GM19455 (cell line): ENCODE measurements at regions not wholly inside any gene's neighbourhood (a gene's known extent, or its start where the extent isn't known, plus 50 kb on each side); places are given as distances from the start of the nearest gene placed in this dataset.

Source experiments
- ATAC-seq: cut with Tn5 transposase; IDR thresholded peaks from one replicate; pipeline ENCODE4 v1.9.1; 2021; ENCODE audit not compliant: unreplicated experiment

DNA sequence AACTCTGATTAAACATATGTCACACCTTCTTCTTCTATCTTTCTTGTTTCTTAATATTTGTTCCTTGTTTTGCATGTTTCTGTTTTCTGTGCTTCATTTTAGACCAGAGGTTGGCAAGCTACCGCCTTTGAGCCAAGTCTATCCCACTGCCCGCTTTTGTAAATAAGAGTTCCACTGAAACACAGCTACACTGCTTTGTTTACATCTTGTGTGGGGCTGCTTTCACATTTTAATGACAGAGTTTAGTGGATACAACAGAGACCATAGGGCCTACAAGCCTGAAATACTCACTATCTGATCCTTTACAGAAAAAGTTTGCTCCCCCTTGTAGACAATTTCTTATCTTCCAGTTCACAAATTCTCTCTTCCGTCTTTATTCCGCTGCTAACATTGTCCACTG lies 109.4 kb upstream of the SPACA1 start:
- no peak for ATAC-seq

DNA sequence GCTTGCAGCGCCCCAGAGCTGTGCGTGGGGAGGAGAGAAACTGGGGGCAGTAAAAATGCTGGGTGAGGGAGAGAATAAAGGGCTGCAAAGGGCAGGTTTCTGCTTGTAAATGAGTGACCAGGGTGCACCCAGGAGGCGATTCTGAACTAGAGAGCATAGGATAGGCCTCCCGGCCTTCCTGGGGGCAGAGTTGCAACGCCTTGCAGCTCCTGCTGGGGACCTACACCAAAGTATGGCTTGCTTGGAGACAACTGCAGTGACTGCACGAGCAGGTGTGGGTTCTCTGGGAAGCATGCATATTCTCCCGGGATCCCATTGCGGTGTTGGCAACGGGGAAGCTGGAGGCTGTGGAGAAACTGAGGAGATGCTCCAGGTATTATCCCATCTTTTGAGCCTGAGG lies 111.6 kb upstream of the SPACA1 start:
- ATAC-seq: no peak

DNA sequence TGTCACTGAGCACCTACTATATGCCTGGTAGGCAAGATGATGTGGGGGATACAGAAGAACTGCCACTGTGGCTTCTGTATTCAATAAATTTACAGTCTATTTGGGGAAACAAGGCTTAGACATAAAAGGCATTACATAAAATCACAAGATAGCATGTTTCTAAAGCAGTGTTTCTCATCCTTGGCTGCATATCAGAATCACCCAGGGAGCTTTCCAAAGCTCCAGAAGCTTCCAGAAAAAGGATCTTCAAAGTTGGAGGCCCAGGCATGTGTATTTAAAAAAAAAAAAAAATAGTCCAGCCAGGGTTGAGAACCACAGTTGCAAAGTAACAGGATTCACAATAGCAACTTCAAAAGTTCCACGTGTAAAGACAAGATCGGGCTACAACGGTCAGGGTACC lies 112.4 kb upstream of the SPACA1 start:
- ATAC-seq: no peak

DNA sequence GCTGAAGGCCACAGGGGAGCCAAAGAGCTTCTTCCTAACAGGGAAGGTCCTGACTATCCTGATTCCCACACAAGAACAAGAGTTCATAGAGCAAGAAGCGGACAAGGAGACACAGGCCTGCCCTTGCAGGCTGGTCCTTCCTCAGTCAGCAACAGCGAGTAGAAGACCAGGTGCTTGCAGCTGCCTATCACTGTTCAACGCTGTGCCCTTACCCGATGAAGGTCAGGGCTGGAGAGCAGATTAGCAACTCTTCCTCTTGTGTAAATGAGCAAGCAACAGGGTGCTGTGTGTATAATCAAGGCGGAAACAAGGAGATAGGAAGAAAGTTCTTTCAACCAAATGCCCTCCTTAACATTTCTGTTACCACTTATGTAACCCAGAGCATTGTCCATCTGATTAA lies 115.3 kb upstream of the SPACA1 start:
- no peak for ATAC-seq

DNA sequence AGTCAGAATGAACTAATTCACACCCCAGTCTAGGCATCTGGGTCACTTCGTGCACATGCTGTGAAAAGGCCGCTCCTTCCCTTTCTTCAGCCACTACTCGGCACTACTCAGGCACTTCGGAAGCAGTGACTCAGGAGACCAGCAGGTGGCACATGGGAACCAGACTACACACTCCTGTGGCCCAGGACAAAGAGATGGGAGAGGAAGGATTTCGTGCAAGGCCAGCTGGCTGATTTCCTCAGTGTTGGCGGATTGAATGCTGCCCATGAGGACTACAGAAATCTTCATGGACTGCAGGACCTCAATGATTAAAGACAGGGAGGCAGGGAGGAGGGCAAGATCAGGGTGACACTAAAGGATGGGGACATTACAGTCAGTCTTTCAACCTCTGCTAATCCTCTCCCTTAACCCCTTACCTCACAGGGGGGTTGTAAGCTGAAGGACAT lies 117.8 kb upstream of the SPACA1 start:
- ATAC-seq: peak; percentile 76

DNA sequence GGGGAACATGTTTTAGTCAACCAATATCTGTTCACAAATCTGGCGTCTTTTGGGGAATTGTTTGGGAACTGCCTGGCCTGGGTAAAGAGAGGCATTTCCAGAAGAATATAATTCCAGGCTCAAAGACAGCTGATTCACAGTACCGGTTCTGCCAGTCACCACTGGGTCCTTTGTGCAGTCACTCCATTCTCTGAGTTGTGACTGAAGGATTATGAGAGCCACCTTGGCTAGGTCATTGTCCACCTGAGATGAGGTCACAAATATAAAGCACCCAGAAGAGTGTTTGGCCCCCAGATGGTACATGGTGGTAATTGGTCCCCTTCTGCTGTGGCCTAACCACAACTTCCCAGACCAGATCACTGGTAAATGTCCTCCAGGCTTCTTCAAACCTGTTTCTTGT lies 121.0 kb upstream of the SPACA1 start:
- ATAC-seq: no peak

DNA sequence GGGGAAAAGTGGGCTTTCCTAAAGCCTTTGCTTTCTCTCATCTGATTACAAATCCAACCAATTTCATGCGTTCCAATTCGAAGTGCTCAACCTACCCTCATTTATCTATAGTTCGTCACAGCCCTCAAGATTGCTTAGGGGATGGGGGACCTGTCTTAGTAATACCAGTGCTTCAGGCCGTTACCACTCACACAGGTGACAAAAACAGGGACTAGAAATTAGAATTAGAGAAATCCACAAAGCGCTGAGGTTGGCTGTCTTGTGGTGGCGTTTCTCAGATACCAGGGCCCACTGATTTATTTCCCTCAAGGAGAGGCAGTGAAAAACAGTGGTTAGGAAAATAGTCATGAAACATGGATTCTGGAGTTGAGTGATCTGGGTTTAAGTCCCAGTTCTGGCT lies 121.6 kb upstream of the SPACA1 start:
- no peak for ATAC-seq

DNA sequence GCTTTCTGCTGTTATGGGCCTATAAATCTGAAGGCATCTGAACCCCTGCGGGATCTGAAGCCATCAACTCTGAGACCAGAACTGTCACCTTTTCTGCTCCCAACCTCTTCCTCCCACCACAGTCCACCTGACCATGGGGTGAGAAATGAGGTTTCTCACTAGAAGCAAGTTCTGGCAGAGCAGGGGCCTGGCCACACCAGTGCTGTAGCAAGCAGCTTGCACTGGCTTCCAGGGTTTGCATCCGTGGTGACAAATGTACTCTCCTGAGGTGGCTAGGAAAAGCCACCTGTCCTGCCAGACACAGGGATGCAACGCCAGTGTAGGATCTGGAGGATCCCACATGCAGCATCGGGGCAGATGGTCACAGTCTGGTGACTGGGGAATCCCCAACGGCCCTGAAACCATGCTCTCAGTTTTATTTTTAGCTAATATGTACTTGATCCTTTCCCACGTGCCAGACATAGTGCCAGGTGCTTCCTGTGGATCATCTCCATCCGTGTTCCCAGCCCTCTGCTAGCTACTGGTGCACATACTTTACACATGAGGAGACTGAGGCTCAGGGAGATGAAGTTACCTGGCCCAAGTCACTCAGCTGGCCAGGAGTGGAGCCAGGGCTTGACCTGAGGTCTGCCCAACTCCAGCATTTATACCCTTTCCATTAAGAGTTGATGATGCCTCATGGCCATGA lies 122.1 kb upstream of the SPACA1 start:
- peak; percentile 52 for ATAC-seq

DNA sequence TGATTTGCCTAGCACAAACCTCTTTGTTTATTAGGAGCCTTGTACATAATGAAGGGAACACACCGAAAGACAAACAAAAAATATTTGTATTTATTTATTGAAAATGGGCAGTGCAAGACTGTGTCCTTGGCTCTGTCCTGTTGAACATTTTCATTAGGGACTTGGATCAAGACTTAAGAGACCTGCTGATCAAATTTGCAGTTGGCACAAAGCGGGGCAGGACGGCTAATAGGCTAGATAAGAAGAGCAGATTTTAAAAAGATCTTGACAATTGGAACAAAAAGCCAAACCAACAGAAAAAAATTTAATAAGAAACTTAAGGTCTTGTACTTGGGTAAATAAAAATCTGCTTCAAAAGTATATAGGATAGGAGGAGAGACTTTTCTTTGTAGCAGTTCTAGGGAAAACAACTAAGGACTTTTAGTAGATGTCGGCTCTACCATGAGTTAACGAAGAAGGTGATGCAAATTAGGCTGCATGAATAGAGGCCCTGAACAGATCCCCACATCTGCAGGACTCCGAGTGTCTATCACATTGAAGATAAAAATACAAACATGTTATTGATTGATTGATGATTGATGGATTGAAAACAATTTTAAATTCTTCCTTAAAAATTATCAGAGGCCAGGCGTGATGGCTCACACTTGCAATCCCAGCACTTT lies 124.1 kb upstream of the SPACA1 start:
- no peak for ATAC-seq

DNA sequence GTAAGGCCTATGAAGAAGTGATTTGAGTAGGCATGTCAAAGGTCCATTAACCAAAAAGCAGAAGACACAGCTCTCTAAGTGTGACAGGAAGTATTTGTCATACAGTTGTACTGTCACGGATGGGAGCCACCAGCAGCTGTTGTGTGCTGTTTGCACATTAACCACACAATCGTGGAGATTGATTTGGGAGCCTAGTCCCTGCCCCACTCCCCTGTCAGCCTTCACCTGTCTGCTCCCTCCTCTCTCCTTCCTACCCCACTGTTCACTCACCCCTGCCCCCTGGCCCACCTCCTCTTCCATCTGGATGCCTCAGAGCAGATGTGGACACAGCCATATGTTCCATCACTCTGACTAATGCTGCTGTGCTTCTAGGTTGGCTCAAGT lies 124.7 kb upstream of the SPACA1 start:
- ATAC-seq: peak; percentile 62

DNA sequence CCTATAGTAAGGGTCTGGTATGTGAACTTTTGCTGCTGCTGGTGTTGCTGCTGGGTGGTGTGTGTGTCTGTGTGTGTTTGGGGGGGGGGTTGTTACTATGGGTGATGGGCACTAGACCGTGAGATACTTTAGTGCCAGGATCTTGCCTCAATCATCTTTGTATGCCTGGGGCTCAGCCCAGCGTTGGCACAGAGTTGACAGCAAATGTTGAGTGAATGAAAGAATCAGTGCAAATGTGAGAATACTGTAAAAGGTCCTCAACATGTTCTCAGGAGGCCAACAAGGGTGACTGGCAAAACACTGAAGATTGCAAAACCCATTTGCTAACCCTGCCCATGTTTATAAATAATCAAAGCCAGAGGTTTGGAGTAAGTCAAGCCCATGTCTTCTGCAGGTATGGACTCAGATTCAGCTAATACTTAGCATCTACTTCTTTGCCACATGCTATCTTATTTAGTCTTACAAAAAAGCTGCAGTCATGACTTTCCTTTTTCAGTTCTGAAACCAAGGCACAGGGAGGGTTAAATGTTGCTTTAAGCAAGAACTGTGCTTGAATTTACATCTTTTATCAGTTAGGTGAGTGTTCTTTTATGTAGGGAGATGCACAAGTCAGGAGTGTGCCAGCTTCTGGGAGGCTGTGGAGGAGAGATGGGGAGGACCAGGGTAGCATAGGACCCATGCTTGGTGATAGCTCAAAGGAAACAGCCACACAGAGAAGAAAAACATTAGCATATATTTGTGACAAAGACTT lies 125.3 kb upstream of the SPACA1 start:
- ATAC-seq: peak; percentile 9

DNA sequence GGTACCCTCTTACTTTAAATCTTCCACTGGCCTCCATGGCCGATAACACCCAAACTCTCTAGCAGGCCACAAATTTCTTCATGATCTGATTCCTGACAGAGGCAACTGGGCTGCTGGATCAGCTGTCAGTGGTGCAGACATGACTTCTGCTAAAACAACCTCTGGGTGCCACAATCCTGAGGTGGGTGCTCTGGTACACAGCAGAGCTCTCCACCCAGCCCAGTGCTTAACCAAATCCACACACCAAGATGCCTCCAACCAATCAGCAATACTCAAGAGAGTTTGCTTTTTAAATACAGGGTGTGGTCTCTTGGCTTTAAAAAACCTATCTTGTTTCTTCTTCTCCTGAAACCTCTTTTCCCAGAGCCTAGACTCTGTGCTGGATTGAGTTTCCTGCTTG lies 126.6 kb upstream of the SPACA1 start:
- ATAC-seq: no peak

DNA sequence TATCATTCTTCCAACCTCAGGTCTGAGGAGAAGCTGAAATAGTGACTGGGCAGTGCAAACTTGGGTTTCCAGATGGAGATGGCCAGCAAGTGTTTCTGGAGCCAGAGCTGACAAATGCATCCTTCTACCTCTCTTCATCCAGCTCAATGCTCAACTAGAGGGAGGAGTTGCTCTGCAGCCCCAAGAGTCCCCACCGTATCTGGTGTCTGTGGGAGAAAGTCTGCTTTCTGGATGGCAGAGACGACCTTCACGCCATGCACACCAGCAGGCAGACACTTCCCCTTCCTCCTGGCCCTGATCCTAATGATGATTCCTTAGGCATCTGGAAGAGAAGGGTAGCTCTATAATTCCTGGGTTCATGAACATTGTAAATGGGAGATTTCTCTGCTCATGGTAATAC lies 127.4 kb upstream of the SPACA1 start:
- ATAC-seq: no peak

DNA sequence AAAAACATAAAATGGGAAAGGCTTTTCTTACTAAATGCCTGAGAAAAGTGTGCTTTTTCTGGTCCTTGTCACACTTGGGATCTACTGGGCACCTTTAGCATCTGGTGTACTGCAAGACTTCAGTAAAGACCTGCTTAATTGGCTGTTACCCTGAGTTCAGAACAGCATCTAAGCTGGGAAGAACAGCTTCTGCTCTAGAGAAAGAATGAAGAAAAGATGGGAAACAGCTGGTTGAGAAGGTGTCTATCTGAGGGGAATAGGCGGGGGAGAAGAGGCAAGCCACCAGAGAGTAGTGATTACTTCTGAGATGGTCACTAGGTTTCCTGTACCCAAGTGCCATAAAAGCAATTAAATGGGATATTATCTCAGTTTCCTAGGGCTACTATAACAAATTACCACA lies 128.2 kb upstream of the SPACA1 start:
- ATAC-seq: no peak

DNA sequence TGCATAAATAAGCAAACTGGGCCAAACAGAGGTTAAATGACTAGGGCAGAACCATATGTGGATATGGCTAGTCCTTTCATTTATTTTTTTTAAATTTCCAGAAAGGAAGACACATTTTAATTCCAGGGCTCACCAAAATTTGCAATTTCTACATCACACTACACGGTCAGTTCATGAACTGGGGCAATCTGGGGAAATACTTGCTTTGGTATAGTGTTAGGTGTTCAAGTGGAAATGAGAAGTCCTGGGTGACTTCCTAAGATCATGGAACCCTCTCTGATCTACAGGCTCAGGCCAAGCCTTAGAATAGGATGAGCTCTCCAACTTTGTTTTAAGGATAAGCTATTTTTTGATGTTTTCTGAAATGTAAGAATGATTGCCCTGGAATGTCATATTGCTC lies 128.6 kb upstream of the SPACA1 start:
- ATAC-seq: no peak

DNA sequence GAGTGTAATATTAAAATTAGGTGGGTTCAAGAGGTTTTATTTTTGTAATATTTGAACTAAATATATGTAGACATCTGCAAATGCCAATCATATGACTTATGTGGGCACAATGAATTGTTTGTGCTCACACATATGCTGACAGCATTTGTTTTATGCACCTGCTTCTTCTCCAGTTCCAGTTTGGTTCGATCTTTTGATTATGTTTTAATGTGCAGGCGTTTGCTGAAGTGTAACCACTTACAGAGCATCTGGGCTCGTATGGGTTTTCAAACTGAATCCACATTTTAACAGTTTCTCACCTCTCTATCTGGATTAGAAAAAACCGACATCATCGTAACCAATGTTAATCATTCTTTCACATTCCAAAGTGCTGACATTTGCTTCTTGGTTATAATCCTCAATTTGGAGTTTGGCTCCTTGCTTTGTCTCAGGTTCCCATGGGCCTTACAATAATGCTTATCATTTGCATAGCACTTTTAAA lies 129.1 kb upstream of the SPACA1 start:
- ATAC-seq: no peak

DNA sequence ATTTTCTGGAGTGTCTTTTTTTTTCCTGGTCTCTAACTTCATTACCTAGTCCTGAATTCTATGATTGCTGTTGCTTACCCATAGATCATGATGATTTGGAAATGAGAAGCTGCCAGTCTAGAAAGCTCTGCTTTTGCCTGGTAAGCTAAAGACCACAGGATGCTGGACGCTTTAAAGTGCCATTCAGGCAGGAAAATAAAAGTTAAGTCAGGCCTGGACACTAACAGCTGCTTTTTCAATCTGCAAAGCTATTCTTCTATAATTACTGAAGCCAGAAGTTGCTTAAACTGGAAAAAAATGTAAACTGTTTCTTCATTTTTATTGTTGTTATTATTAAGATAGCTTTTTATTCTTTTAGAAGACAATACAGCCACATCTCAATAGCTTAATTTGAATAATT lies 129.8 kb upstream of the SPACA1 start:
- no peak for ATAC-seq

DNA sequence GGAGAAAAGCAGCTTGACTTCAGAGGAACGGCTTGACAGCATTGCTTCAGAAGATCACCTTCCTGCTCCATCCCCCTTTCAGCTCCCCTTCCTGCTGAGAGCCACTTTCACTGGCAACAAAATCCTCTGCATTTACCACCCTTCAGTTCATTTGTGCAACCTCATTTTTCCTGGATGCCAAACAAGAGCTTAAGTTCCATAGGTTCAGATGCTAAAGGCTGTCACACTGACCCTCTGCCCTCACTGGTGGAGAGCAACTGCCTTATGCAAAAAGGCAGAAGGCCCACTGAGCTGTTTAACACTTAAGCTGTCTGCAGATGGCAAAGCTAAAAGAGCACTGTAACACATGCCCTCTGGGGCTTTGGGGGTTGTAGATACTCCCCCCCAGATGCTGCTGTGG lies 131.2 kb upstream of the SPACA1 start:
- no peak for ATAC-seq

DNA sequence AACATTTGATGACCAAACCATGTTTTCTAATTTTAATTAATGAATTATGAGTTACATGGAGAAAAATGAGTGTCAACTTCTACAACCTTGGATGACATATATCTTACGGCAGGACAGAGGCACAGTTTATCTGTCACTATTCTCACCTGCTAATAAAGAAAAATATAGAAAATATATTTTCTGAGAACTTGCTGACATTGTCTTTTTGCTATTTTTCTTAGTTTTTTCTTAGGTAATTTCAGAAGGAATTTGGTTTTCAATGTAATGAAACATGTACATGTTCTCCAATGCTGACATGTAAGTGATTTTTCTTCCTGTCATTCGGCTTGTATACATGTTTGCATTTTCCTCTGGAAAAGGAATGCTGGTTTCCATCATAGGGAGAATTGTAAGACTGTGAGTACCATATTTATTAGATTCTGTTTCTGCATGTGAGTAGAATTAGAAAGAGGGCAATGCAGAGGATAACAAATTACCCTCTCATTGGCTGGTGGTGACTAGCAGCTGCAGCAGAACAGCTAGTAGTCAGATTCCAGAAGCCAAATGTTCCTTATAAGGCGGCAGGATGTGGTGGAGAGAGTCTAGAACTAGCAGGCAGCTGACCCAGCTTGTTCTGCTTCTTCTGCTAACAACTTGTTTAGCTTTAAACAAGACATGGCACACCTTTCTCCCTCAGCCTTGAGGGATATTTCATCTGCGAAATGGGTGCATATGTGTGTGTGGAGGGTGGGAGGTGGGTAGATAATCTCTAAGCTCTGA lies 132.8 kb upstream of the SPACA1 start:
- no peak for ATAC-seq

DNA sequence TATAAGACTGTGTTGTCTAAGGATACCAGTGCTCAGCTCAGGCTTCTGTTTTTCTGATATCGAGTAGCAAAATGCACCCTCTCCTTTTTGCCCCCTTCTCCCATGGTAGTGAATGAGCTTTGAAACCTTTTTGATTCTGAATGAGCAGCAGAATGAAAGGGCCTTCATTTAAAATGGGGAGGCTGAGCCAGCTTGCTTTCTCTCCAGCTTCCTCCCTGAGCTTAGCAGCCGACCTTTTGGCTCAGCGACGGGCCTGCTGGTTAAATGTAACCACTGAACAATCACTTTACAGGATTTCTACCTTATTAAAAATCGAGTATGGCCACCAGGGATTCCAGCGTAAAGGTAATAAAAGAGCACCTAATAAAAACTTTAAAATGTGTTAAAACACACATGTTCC lies 133.7 kb upstream of the SPACA1 start:
- no peak for ATAC-seq

DNA sequence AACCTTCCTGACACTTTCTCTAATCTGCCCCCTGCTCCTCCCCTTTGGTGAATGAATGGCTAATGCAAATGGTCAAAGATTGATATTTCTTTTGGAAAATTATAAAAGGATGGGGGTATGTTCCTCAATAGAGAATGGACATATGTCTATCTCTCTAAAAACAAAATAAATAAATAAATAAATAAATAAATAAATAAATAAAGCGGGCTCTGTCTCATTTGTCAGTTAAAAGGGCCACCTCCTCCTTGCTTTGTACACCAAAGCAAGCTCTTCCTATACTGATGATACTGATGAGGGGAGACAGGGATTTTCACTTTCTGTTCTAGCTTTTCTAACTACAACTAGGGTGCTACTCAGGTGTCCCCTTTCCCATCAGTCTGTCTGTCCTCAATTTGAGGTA lies 135.5 kb upstream of the SPACA1 start:
- no peak for ATAC-seq
